ENCODE measurements at regions not wholly inside any gene's neighbourhood (a gene's known extent, or its start where the extent isn't known, plus 50 kb on each side); places are given as distances from the start of the nearest gene placed in this dataset.

DNA sequence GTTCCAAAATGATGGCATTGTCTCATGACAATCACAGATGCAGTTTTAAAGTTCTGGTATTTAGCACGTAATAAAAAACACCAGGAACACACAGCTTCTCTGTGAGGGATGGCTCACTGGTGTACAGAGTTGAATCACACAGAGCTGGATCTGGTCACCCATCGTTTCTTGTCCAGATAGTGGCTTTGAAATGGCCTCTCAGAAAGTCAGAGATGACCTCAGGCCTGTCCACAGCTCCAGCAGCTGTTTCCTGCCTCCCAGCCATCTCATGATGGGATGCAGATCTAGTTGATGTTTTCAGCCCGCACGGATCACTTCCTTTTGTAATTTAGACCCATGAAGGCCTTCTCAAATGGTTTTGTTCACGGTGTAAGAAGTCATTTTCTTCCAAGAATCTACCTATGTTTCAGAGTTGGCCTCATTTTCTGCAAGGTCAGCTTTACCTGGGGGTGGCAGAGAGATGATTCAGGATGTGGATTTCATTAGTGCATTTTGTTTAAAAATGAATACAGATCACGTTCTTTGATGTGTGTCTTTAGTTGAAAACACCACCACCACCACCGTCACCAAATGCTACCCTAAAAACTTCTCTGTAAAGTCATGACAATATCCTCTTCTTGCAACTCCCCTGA, 166.2 kb downstream of the SNX10 start:
- H3K9me3 ChIP-seq (ENCODE audit: insufficient read depth, low read depth, low read length), result no peaks in the 10 kb centered on the region
- no peaks in the 10 kb centered on the region for H4K20me1 ChIP-seq (ENCODE audit: insufficient read depth, low read length, poor library complexity, severe bottlenecking)
- H3K4me2 ChIP-seq (ENCODE audit: low read depth, low read length, poor library complexity, severe bottlenecking), result no peak overlapping the region
- TF ChIP-seq, protein P1, sequence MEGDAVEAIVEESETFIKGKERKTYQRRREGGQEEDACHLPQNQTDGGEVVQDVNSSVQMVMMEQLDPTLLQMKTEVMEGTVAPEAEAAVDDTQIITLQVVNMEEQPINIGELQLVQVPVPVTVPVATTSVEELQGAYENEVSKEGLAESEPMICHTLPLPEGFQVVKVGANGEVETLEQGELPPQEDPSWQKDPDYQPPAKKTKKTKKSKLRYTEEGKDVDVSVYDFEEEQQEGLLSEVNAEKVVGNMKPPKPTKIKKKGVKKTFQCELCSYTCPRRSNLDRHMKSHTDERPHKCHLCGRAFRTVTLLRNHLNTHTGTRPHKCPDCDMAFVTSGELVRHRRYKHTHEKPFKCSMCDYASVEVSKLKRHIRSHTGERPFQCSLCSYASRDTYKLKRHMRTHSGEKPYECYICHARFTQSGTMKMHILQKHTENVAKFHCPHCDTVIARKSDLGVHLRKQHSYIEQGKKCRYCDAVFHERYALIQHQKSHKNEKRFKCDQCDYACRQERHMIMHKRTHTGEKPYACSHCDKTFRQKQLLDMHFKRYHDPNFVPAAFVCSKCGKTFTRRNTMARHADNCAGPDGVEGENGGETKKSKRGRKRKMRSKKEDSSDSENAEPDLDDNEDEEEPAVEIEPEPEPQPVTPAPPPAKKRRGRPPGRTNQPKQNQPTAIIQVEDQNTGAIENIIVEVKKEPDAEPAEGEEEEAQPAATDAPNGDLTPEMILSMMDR (conservative IDR thresholded peaks at IDR 0.05; ENCODE audit: low read length), result no peak
- TF ChIP-seq EZH2phosphoT487 (IDR thresholded peaks at IDR 0.05; ENCODE audit: borderline replicate concordance), result no peak
- H3F3A ChIP-seq (ENCODE audit: low read depth), result no peaks in the 10 kb centered on the region
- H3K79me2 ChIP-seq (ENCODE audit: insufficient read depth, low read length), result no peaks in the 10 kb centered on the region
- no peak overlapping the region for H2AFZ ChIP-seq (ENCODE audit: low read length)
- H3K4me3 ChIP-seq (ENCODE audit: low read length, poor library complexity, severe bottlenecking), result no peak overlapping the region
- H3K27me3 ChIP-seq (ENCODE audit: insufficient read depth, low read length, poor library complexity, severe bottlenecking), result no peaks in the 10 kb centered on the region
- no peaks in the 10 kb centered on the region for H3K36me3 ChIP-seq (ENCODE audit: insufficient read depth, low read length)
- H3K9ac ChIP-seq (ENCODE audit: low read depth, low read length, poor library complexity, severe bottlenecking), result no peak overlapping the region
- H3K4me1 ChIP-seq (ENCODE audit: insufficient read depth, low read length, poor library complexity, severe bottlenecking), result no peaks in the 10 kb centered on the region
- H3K9me2 ChIP-seq (replicated peaks; ENCODE audit: low read depth, low read length), result no peaks in the 10 kb centered on the region

DNA sequence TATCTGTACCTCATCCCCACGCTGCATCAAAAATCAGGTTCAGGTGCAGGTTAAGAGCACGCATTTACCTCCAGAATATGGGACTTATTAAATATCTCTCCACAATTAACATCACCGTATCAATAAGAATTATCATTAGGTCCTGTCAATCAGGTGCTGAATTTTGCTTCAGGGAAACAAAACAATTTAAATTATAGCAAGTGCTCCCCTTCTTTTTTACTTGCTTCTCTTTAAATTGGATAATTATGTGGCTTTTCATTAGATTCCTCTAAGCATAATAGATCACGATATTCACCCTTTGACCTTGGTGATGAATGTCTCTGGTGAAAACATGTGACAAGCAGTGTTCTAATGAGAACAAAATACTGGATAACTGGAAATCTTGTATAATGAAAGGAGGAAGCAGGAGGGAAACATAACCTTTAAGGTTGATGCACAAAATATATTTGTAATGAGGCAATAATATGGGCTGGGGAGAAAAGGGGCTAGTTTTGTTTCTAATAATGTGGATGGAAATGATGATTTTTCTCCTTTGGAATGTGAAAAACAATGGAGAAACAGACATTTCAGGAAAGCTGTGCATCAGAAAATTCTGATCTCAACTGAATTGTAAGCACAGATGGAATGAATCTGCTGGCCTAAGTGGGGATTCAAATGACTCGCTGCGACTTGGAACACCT, 166.9 kb downstream of the SNX10 start:
- no peaks in the 10 kb centered on the region for H3K9me2 ChIP-seq (replicated peaks; ENCODE audit: low read depth, low read length)
- H3K4me1 ChIP-seq (ENCODE audit: insufficient read depth, low read length, poor library complexity, severe bottlenecking), result no peaks in the 10 kb centered on the region
- no peaks in the 10 kb centered on the region for H3K9me3 ChIP-seq (ENCODE audit: insufficient read depth, low read depth, low read length)
- TF ChIP-seq EZH2phosphoT487 (IDR thresholded peaks at IDR 0.05; ENCODE audit: borderline replicate concordance), result no peak
- TF ChIP-seq, protein P1 (conservative IDR thresholded peaks at IDR 0.05; ENCODE audit: low read length), result no peak
- H3K27me3 ChIP-seq (ENCODE audit: insufficient read depth, low read length, poor library complexity, severe bottlenecking), result no peaks in the 10 kb centered on the region
- no peak overlapping the region for H3K4me2 ChIP-seq (ENCODE audit: low read depth, low read length, poor library complexity, severe bottlenecking)
- no peak overlapping the region for H2AFZ ChIP-seq (ENCODE audit: low read length)
- no peaks in the 10 kb centered on the region for H3F3A ChIP-seq (ENCODE audit: low read depth)
- H4K20me1 ChIP-seq (ENCODE audit: insufficient read depth, low read length, poor library complexity, severe bottlenecking), result no peaks in the 10 kb centered on the region
- H3K79me2 ChIP-seq (ENCODE audit: insufficient read depth, low read length), result no peaks in the 10 kb centered on the region
- H3K36me3 ChIP-seq (ENCODE audit: insufficient read depth, low read length), result no peaks in the 10 kb centered on the region
- H3K4me3 ChIP-seq (ENCODE audit: low read length, poor library complexity, severe bottlenecking), result no peak overlapping the region
- H3K9ac ChIP-seq (ENCODE audit: low read depth, low read length, poor library complexity, severe bottlenecking), result no peak overlapping the region

DNA sequence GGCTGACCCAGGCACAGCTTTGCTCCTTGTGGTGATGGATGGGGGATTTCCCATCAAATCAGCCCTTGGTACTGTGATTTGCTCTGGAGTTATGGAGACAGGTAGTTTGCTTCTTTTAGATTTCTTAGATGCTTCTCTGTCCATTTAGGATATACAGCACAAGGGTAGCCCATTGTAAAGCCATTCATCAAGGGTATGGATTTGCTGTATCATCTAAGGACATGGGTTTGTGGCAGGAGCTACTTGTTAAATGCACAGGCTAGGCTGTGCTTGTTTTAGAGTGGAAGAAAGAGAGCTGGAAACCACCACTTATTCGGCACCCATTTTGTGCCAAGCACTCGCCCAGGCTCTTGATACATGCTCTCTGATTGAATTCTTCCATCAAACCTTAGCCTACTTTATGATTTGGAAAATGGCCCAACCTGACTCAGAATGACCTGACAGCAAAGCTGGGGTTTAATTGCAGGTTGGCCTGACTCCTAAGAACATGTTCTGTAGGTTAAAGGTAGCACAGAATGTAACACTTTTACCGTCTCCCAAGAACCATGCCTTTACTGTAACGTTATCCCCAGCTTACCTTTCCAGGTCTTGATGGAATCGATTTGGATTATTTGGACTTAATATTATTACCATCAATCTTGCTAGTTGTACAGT, 168.0 kb downstream of the SNX10 start:
- Histone ChIP-seq H3K4me1 (ENCODE audit: insufficient read depth, low read length, poor library complexity, severe bottlenecking) (no peaks in the 10 kb centered on the region), H3K79me2 (ENCODE audit: insufficient read depth, low read length) (no peaks in the 10 kb centered on the region), H3K36me3 (ENCODE audit: insufficient read depth, low read length) (no peaks in the 10 kb centered on the region), H3K9me3 (ENCODE audit: insufficient read depth, low read depth, low read length) (no peaks in the 10 kb centered on the region), H2AFZ (ENCODE audit: low read length) (no peak overlapping the region), H3K4me3 (ENCODE audit: low read length, poor library complexity, severe bottlenecking) (no peak overlapping the region), H3K9ac (ENCODE audit: low read depth, low read length, poor library complexity, severe bottlenecking) (no peak overlapping the region), H3K9me2 (replicated peaks; ENCODE audit: low read depth, low read length) (no peaks in the 10 kb centered on the region), H3K4me2 (ENCODE audit: low read depth, low read length, poor library complexity, severe bottlenecking) (no peak overlapping the region), H3F3A (ENCODE audit: low read depth) (no peaks in the 10 kb centered on the region), H3K27me3 (ENCODE audit: insufficient read depth, low read length, poor library complexity, severe bottlenecking) (no peaks in the 10 kb centered on the region), H4K20me1 (ENCODE audit: insufficient read depth, low read length, poor library complexity, severe bottlenecking) (no peaks in the 10 kb centered on the region)
- no peak for TF ChIP-seq EZH2phosphoT487 (IDR thresholded peaks at IDR 0.05; ENCODE audit: borderline replicate concordance)
- TF ChIP-seq, protein P1 (conservative IDR thresholded peaks at IDR 0.05; ENCODE audit: low read length), result no peak
